ENCODE measurements at regions not wholly inside any gene's neighbourhood (a gene's known extent, or its start where the extent isn't known, plus 50 kb on each side); places are given as distances from the start of the nearest gene placed in this dataset.

DNA sequence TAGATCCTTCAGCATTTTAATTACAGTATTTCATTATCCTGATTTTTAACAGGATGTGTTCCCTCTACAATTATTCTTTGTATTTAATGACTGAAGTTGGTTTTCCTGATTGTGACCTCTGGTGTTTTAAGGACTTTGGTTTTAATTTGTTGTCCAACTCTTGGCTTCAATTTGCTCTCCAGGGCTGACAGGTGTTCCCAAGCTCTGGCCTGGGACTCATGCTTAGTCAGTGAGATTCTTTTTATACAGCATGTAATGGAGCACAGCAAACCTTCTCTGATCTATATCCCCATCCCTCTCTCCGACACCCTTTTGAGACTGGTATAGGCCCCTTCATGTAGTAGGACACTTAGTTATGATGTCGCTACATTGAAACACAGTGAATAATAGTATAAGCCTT lies 896.3 kb downstream of the TSN start:
- Mint-ChIP-seq H3K27me3 (no peaks in the 10 kb centered on the region), H3K27ac (no peak overlapping the region), H3K9me3 (ENCODE audit: low read depth) (peaks cover 3% of the 10 kb centered on the region), H3K4me3 (no peak overlapping the region), H3K4me1 (no peaks in the 10 kb centered on the region), H3K36me3 (no peaks in the 10 kb centered on the region)
- ATAC-seq (no peak), DNase-seq (no peak)
- CTCF ChIA-PET = no interaction called here

GRCh38 chr2:122652670-122653069 lies 897.2 kb downstream of the TSN start:
- Mint-ChIP-seq H3K4me3 (no peak overlapping the region), H3K27me3 (no peaks in the 10 kb centered on the region), H3K27ac (no peak overlapping the region), H3K36me3 (no peaks in the 10 kb centered on the region), H3K9me3 (ENCODE audit: low read depth) (peaks cover 3% of the 10 kb centered on the region), H3K4me1 (no peaks in the 10 kb centered on the region)
- DNase-seq = no peak
- ATAC-seq = no peak
- CTCF ChIA-PET = no interaction called here

DNA sequence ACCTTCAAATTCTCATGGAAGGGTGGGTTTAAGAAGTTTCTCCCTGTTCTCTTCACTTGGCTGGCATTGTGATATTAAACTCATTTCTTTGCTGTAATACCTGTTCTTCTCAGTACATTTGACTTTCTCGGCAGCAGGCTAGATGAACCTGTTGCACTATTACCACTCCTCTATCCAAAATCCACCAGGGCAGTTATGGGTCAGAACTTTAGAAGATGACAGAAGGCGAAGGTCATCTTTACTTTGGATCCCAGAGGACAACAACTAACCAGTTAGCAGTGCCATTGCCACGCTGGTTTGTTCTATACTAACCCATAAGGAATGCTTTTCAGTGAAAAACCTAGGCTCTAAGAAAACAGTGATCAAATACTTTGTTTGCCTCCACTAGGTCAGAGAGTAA lies 901.0 kb downstream of the TSN start:
- Mint-ChIP-seq H3K4me1 (no peaks in the 10 kb centered on the region), H3K4me3 (no peak overlapping the region), H3K27me3 (peaks cover 2% of the 10 kb centered on the region), H3K36me3 (no peaks in the 10 kb centered on the region), H3K27ac (no peak overlapping the region), H3K9me3 (ENCODE audit: low read depth) (peaks cover 3% of the 10 kb centered on the region)
- no peak for DNase-seq
- CTCF ChIA-PET = no interaction called here
- ATAC-seq = no peak

DNA sequence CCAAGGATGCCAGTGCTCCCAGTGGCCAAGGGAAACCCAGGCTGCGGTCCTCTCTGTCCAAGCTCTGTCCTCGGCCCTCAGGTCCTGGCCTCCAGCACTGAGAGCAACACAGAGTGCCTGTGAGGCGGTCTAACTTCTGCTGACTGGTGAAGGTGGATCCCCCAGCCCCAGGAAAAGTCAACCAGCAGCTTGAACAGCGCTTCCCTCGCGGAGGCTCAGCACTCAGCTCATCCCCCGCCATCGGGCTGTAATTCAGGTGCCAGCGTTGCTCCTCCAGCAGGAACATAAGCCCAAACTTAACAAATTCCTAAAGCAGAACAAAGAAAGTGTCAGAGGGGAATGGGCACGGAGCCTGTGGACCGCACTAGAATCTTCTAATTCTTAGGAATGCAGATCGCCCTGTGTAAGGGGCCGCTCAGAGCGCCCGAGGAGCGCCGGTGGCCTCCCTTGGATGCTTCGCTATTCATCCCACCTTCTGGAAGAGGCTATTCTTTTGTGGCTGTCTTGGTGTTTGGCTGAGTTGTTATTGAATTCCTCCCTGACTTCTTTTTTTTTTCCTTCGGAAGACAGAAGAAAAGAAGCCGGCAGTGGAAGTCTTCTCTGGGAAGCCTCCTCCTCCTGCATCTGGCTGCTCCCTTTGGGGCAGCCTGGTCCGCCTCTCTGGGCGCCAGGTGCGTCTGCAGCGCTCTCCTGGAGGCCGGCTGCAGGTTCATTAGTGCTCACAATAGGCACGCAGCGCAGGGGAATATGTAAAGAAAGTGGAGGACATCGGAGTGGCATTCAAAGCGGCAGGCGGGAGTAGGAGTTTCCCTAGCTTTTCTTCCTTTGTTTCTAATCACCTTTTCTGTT lies 905.6 kb downstream of the TSN start:
- CTCF ChIA-PET = no interaction called here

GRCh38 chr2:122663620-122664019 lies 908.2 kb downstream of the TSN start:
- H3K4me3 Mint-ChIP-seq = no peak overlapping the region
- no peaks in the 10 kb centered on the region for H3K36me3 Mint-ChIP-seq
- H3K27ac Mint-ChIP-seq = no peak overlapping the region
- no peak for DNase-seq
- peaks cover 3% of the 10 kb centered on the region for H3K9me3 Mint-ChIP-seq (ENCODE audit: low read depth)
- ATAC-seq = no peak
- no peaks in the 10 kb centered on the region for H3K4me1 Mint-ChIP-seq
- H3K27me3 Mint-ChIP-seq = peaks cover 2% of the 10 kb centered on the region
- CTCF ChIA-PET = no interaction called here

More for the DNA sequence above, 905.6 kb downstream of the TSN start:
- H3K27me3 Mint-ChIP-seq = peaks cover 2% of the 10 kb centered on the region
- no peak overlapping the region for H3K4me3 Mint-ChIP-seq
- H3K4me1 Mint-ChIP-seq = no peaks in the 10 kb centered on the region
- H3K36me3 Mint-ChIP-seq = no peaks in the 10 kb centered on the region
- DNase-seq (no peak), ATAC-seq (no peak)
- peaks cover 3% of the 10 kb centered on the region for H3K9me3 Mint-ChIP-seq (ENCODE audit: low read depth)
- no peak overlapping the region for H3K27ac Mint-ChIP-seq

DNA sequence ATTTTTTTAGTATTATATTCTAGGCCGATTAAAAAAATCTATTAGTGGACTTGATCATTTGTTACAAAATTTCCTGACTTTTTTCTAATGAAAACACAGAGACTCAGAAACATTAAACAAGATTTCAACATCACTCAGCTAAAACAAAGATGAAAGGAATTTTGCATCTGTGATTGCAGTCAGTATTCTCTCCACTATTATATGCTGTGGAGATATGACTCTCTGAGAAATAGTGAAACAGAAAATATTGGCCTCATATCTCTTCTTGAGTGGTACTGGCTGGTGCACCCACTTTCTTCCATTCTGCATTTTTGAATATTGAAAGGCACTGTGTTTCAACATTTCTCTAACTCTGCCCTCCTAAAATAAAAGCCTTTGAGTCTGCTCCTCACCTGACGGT lies 914.2 kb downstream of the TSN start:
- H3K4me3 Mint-ChIP-seq = no peak overlapping the region
- no peaks in the 10 kb centered on the region for H3K27me3 Mint-ChIP-seq
- CTCF ChIA-PET = no interaction called here
- H3K9me3 Mint-ChIP-seq (ENCODE audit: low read depth) = no peaks in the 10 kb centered on the region
- H3K36me3 Mint-ChIP-seq = no peaks in the 10 kb centered on the region
- H3K27ac Mint-ChIP-seq = no peak overlapping the region
- ATAC-seq (no peak), DNase-seq (no peak)
- no peaks in the 10 kb centered on the region for H3K4me1 Mint-ChIP-seq

- H3K27me3 Mint-ChIP-seq = no peaks in the 10 kb centered on the region
- no peak overlapping the region for H3K4me3 Mint-ChIP-seq
- no peak for DNase-seq
- no peaks in the 10 kb centered on the region for H3K9me3 Mint-ChIP-seq (ENCODE audit: low read depth)
- ATAC-seq = no peak
- no peaks in the 10 kb centered on the region for H3K4me1 Mint-ChIP-seq
- no peak overlapping the region for H3K27ac Mint-ChIP-seq
- CTCF ChIA-PET = no interaction called here
- no peaks in the 10 kb centered on the region for H3K36me3 Mint-ChIP-seq
These were observed 915.4 kb downstream of the TSN start for GRCh38 chr2:122670897-122671296.

- H3K4me1 Mint-ChIP-seq = peaks cover 3% of the 10 kb centered on the region
- no peak for ATAC-seq
- no peak overlapping the region for H3K4me3 Mint-ChIP-seq
- DNase-seq = no peak
- CTCF ChIA-PET = no interaction called here
- H3K36me3 Mint-ChIP-seq = no peaks in the 10 kb centered on the region
- peaks cover 6% of the 10 kb centered on the region for H3K9me3 Mint-ChIP-seq (ENCODE audit: low read depth)
- no peaks in the 10 kb centered on the region for H3K27me3 Mint-ChIP-seq
- no peak overlapping the region for H3K27ac Mint-ChIP-seq
These were observed 925.2 kb downstream of the TSN start for GRCh38 chr2:122680662-122681061.

- no peak overlapping the region for H3K4me3 Mint-ChIP-seq
- no peaks in the 10 kb centered on the region for H3K27me3 Mint-ChIP-seq
- H3K36me3 Mint-ChIP-seq = no peaks in the 10 kb centered on the region
- CTCF ChIA-PET = no interaction called here
- no peak overlapping the region for H3K27ac Mint-ChIP-seq
- peaks cover 10% of the 10 kb centered on the region for H3K9me3 Mint-ChIP-seq (ENCODE audit: low read depth)
- no peak for DNase-seq
- H3K4me1 Mint-ChIP-seq = peaks cover 3% of the 10 kb centered on the region
- ATAC-seq = no peak
These were observed 926.2 kb downstream of the TSN start for GRCh38 chr2:122681626-122682025.

DNA sequence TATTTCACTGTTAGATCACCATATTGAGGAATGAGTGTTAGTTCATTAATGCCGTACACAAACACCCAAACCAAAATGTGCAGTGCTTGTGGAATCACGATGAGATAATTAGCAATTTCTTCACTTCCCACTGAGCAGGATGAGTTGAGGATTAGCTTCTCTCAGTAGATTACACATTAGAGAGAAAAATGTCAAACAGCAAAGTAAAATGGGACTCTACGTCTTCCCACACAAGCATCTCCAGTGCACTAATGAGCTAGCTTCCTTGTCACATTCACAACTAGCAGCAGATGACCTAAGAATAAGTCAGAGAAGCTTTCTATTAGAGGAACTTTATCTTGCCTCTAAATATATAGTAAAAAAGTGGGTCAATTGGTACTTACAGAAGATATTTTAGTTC lies 926.9 kb downstream of the TSN start:
- no peaks in the 10 kb centered on the region for H3K36me3 Mint-ChIP-seq
- H3K27me3 Mint-ChIP-seq = no peaks in the 10 kb centered on the region
- H3K27ac Mint-ChIP-seq = no peak overlapping the region
- peaks cover 3% of the 10 kb centered on the region for H3K4me1 Mint-ChIP-seq
- no peak overlapping the region for H3K4me3 Mint-ChIP-seq
- CTCF ChIA-PET = no interaction called here
- no peak for ATAC-seq
- no peak for DNase-seq
- H3K9me3 Mint-ChIP-seq (ENCODE audit: low read depth) = peaks cover 13% of the 10 kb centered on the region

DNA sequence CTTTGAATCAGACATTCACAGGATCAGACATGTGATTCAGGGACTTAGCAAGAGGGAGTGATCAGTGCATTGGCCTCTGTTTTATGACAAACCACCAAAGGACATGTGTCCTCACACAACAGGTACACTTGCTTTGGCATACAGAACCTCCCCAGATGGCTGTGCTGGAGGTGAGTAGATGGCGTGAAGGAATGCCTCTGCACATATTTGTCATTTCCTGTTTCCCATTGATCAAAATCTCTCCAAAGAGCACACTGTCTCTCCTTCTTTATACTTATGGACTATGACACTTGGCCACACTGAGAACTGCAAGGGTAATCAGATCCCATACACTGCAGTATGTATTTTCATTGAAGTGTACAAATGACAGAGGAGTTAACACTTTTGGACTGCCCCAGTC lies 927.6 kb downstream of the TSN start:
- ATAC-seq = no peak
- H3K27ac Mint-ChIP-seq = no peak overlapping the region
- peaks cover 3% of the 10 kb centered on the region for H3K4me1 Mint-ChIP-seq
- CTCF ChIA-PET = no interaction called here
- H3K36me3 Mint-ChIP-seq = no peaks in the 10 kb centered on the region
- no peaks in the 10 kb centered on the region for H3K27me3 Mint-ChIP-seq
- peaks cover 13% of the 10 kb centered on the region for H3K9me3 Mint-ChIP-seq (ENCODE audit: low read depth)
- H3K4me3 Mint-ChIP-seq = no peak overlapping the region
- DNase-seq = no peak

DNA sequence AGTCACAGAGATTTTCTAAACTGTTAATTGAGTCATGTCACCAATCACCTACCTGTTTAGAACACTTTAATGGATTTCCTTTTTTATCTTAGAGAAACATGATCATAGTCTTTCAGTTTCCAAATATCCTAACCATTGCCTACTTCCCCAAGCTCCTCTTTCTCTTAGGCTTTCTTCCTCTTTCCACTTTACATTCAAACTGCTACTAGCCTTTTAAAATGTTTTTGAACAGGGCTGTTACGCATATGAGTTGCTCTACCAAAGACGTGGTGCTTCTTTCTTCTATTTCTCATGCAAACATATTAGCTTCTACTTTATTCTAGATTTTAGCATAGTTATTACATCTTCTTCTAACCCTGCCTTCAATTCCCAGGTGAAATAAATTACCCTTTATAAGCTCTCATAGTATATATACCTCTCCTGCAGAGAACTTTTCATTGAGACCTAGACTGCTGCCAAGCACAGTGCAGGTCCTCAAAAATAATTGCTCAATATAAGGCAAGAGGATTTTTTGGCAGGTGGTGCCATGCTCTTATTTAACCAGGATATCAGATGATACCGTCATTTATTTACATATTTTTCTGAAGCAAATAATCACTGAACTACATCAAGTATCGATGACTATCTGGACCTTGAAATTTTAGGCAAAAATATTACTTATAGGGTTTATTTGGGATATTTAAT lies 937.1 kb downstream of the TSN start:
- Mint-ChIP-seq H3K4me1 (no peaks in the 10 kb centered on the region), H3K4me3 (no peak overlapping the region), H3K9me3 (ENCODE audit: low read depth) (peaks cover 2% of the 10 kb centered on the region), H3K36me3 (no peaks in the 10 kb centered on the region), H3K27me3 (no peaks in the 10 kb centered on the region), H3K27ac (no peak overlapping the region)
- CTCF ChIA-PET = no interaction called here
- ATAC-seq = no peak
- DNase-seq = no peak

DNA sequence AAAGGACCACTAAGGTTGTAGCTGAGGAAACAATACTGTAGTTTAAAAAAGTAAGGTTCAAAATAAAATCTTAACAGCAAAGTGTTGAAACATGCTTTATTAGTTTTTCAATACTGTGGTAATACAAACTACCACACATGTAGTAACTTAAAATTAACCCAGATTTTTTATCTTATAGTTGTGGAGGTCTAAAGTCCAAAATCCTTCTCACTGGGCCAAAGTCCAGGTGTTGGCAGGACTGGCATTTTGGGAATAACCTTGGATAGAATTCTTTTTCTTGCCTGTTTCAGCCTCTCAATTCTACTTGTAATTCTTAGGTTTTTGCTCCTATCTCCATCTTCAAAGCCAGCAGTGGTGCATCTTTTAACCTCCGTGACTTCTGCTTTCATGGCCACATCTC lies 942.0 kb downstream of the TSN start:
- Mint-ChIP-seq H3K4me3 (no peak overlapping the region), H3K9me3 (ENCODE audit: low read depth) (peaks cover 4% of the 10 kb centered on the region), H3K27me3 (no peaks in the 10 kb centered on the region), H3K36me3 (no peaks in the 10 kb centered on the region), H3K27ac (no peak overlapping the region), H3K4me1 (no peaks in the 10 kb centered on the region)
- ATAC-seq = no peak
- no peak for DNase-seq
- CTCF ChIA-PET = no interaction called here

GRCh38 chr2:122703676-122704075 lies 948.2 kb downstream of the TSN start:
- Mint-ChIP-seq H3K36me3 (no peaks in the 10 kb centered on the region), H3K4me3 (no peak overlapping the region), H3K27ac (no peak overlapping the region), H3K4me1 (no peaks in the 10 kb centered on the region), H3K9me3 (ENCODE audit: low read depth) (peaks cover 2% of the 10 kb centered on the region), H3K27me3 (no peaks in the 10 kb centered on the region)
- CTCF ChIA-PET = no interaction called here
- DNase-seq = no peak
- ATAC-seq = no peak
